ENCODE measurements at regions not wholly inside any gene's neighbourhood (a gene's known extent, or its start where the extent isn't known, plus 50 kb on each side); places are given as distances from the start of the nearest gene placed in this dataset.

- TF ChIP-seq CTCF (IDR thresholded peaks at IDR 0.05; ENCODE audit: low read depth, low read length), result no peak
- no peak for TF ChIP-seq EZH2phosphoT487 (IDR thresholded peaks at IDR 0.05; ENCODE audit: low read depth)
Observed at GRCh38 chr1:55466373-55466772, 251.2 kb upstream of the USP24 start.

All from OCI-LY3 (cell line).